ENCODE measurements at regions not wholly inside any gene's neighbourhood (a gene's known extent, or its start where the extent isn't known, plus 50 kb on each side); places are given as distances from the start of the nearest gene placed in this dataset.

DNA sequence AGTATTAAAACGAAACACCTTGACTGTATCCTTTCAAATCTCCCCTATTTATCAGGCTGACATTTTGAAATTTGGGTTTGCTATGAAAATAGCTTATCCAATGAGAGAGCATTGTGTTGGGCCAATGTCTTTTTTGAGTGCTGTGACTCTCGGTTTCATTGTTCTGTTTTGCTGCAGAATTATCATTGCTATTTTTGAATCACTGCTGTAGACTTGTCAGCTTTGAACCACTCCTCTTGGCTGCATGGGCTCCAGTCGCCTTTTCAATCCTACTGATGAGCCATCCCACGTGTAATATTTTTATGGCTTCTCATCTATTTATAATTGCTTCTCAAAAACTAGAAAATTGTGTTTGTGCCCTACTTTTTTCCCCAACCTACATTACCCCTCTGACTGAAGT lies 322.8 kb downstream of the LNPK start:
- no peak for DNase-seq (ENCODE audit: low spot score)
- Histone ChIP-seq H3K27me3 (ENCODE audit: control insufficient read depth in 4 of 4, insufficient read depth in 4 of 4, low read length in 3 of 4) (peaks cover 0 to 3% (median 1%) of the 10 kb centered on the region in 4 donors), H3K36me3 (ENCODE audit: control insufficient read depth in 4 of 4, insufficient read depth in 3 of 4, low read depth in 1 of 4, low read length in 3 of 4) (no peaks in the 10 kb centered on the region), H3K4me3 (ENCODE audit: low read depth in 1 of 3, low read length in 3 of 3) (no peak overlapping the region), H3K27ac (ENCODE audit: low read depth in 1 of 2, low read length in 2 of 2) (no peak overlapping the region), H3K9ac (ENCODE audit: low read depth in 1 of 2, low read length in 2 of 2) (no peak overlapping the region), H3K4me1 (ENCODE audit: control insufficient read depth in 4 of 4, insufficient read depth in 4 of 4, low read length in 3 of 4) (no peaks in the 10 kb centered on the region), H3K9me3 (ENCODE audit: control insufficient read depth in 4 of 4, low read length in 3 of 4) (no peaks in the 10 kb centered on the region)
- no peak for TF ChIP-seq NR2F2 (IDR thresholded peaks at IDR 0.05)
- TF ChIP-seq, protein P1, sequence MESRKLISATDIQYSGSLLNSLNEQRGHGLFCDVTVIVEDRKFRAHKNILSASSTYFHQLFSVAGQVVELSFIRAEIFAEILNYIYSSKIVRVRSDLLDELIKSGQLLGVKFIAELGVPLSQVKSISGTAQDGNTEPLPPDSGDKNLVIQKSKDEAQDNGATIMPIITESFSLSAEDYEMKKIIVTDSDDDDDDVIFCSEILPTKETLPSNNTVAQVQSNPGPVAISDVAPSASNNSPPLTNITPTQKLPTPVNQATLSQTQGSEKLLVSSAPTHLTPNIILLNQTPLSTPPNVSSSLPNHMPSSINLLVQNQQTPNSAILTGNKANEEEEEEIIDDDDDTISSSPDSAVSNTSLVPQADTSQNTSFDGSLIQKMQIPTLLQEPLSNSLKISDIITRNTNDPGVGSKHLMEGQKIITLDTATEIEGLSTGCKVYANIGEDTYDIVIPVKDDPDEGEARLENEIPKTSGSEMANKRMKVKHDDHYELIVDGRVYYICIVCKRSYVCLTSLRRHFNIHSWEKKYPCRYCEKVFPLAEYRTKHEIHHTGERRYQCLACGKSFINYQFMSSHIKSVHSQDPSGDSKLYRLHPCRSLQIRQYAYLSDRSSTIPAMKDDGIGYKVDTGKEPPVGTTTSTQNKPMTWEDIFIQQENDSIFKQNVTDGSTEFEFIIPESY (IDR thresholded peaks at IDR 0.05), result no peak
- TF ChIP-seq HNF4G (IDR thresholded peaks at IDR 0.05), result no peak
- no peak for TF ChIP-seq TAF1 (conservative IDR thresholded peaks at IDR 0.05)
- TF ChIP-seq SP1 (IDR thresholded peaks at IDR 0.05), result no peak
- TF ChIP-seq, protein P2, sequence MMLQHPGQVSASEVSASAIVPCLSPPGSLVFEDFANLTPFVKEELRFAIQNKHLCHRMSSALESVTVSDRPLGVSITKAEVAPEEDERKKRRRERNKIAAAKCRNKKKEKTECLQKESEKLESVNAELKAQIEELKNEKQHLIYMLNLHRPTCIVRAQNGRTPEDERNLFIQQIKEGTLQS (IDR thresholded peaks at IDR 0.05), result no peak
- TF ChIP-seq, protein P3, sequence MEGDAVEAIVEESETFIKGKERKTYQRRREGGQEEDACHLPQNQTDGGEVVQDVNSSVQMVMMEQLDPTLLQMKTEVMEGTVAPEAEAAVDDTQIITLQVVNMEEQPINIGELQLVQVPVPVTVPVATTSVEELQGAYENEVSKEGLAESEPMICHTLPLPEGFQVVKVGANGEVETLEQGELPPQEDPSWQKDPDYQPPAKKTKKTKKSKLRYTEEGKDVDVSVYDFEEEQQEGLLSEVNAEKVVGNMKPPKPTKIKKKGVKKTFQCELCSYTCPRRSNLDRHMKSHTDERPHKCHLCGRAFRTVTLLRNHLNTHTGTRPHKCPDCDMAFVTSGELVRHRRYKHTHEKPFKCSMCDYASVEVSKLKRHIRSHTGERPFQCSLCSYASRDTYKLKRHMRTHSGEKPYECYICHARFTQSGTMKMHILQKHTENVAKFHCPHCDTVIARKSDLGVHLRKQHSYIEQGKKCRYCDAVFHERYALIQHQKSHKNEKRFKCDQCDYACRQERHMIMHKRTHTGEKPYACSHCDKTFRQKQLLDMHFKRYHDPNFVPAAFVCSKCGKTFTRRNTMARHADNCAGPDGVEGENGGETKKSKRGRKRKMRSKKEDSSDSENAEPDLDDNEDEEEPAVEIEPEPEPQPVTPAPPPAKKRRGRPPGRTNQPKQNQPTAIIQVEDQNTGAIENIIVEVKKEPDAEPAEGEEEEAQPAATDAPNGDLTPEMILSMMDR (IDR thresholded peaks at IDR 0.05; ENCODE audit: low read depth, low read length, missing input control), result no peak
- no peak for TF ChIP-seq GABPA (IDR thresholded peaks at IDR 0.05 in 1 of 2, conservative IDR thresholded peaks at IDR 0.05 in 1 of 2)
- no peak for TF ChIP-seq FOXA2 (IDR thresholded peaks at IDR 0.05)
- no peak for TF ChIP-seq HNF4A (conservative IDR thresholded peaks at IDR 0.05)
- no peak for TF ChIP-seq RXRA (IDR thresholded peaks at IDR 0.05)
- TF ChIP-seq, protein P4, sequence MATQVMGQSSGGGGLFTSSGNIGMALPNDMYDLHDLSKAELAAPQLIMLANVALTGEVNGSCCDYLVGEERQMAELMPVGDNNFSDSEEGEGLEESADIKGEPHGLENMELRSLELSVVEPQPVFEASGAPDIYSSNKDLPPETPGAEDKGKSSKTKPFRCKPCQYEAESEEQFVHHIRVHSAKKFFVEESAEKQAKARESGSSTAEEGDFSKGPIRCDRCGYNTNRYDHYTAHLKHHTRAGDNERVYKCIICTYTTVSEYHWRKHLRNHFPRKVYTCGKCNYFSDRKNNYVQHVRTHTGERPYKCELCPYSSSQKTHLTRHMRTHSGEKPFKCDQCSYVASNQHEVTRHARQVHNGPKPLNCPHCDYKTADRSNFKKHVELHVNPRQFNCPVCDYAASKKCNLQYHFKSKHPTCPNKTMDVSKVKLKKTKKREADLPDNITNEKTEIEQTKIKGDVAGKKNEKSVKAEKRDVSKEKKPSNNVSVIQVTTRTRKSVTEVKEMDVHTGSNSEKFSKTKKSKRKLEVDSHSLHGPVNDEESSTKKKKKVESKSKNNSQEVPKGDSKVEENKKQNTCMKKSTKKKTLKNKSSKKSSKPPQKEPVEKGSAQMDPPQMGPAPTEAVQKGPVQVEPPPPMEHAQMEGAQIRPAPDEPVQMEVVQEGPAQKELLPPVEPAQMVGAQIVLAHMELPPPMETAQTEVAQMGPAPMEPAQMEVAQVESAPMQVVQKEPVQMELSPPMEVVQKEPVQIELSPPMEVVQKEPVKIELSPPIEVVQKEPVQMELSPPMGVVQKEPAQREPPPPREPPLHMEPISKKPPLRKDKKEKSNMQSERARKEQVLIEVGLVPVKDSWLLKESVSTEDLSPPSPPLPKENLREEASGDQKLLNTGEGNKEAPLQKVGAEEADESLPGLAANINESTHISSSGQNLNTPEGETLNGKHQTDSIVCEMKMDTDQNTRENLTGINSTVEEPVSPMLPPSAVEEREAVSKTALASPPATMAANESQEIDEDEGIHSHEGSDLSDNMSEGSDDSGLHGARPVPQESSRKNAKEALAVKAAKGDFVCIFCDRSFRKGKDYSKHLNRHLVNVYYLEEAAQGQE (IDR thresholded peaks at IDR 0.05), result no peak
- TF ChIP-seq EGR1 (IDR thresholded peaks at IDR 0.05; ENCODE audit: low read depth in 2 of 2), result no peak
- TF ChIP-seq, protein P5, sequence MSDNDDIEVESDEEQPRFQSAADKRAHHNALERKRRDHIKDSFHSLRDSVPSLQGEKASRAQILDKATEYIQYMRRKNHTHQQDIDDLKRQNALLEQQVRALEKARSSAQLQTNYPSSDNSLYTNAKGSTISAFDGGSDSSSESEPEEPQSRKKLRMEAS (IDR thresholded peaks at IDR 0.05), result no peak
- WGBS, result 77% methylated on average over 4 of the region's 4 CpGs

DNA sequence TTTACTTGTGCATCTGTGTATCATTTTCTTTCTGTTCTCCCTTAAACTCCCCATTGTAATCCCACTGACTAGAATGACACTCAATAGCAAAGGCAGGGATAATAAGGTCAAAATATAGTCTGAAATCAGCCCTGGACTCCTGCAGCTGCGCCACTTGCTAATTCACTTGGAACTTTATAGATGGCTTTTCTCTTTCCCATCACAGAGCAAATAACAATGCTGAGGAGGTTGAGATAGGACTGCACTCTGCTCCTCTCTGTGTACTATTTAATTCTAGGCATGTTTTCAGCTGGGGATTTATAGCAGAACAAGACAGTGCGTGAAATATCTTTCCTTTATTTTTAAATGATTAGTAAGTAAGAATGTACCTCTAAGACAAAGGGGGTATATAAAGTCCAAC lies 324.2 kb downstream of the LNPK start:
- Histone ChIP-seq H3K27me3 (ENCODE audit: control insufficient read depth in 4 of 4, insufficient read depth in 4 of 4, low read length in 3 of 4) (no peaks in the 10 kb centered on the region), H3K4me3 (ENCODE audit: low read depth in 1 of 3, low read length in 3 of 3) (no peak overlapping the region), H3K27ac (ENCODE audit: low read depth in 1 of 2, low read length in 2 of 2) (no peak overlapping the region), H3K9me3 (ENCODE audit: control insufficient read depth in 4 of 4, low read length in 3 of 4) (no peaks in the 10 kb centered on the region), H3K9ac (ENCODE audit: low read depth in 1 of 2, low read length in 2 of 2) (no peak overlapping the region), H3K36me3 (ENCODE audit: control insufficient read depth in 4 of 4, insufficient read depth in 3 of 4, low read depth in 1 of 4, low read length in 3 of 4) (no peaks in the 10 kb centered on the region), H3K4me1 (ENCODE audit: control insufficient read depth in 4 of 4, insufficient read depth in 4 of 4, low read length in 3 of 4) (no peaks in the 10 kb centered on the region)
- TF ChIP-seq SP1 (IDR thresholded peaks at IDR 0.05), result no peak
- TF ChIP-seq RXRA (IDR thresholded peaks at IDR 0.05), result no peak
- TF ChIP-seq GABPA (IDR thresholded peaks at IDR 0.05 in 1 of 2, conservative IDR thresholded peaks at IDR 0.05 in 1 of 2), result no peak
- no peak for TF ChIP-seq NR2F2 (IDR thresholded peaks at IDR 0.05)
- TF ChIP-seq EGR1 (IDR thresholded peaks at IDR 0.05; ENCODE audit: low read depth in 2 of 2), result no peak
- TF ChIP-seq FOXA2 (IDR thresholded peaks at IDR 0.05), result no peak
- TF ChIP-seq RAD21 (IDR thresholded peaks at IDR 0.05), result no peak
- TF ChIP-seq, protein P5 (IDR thresholded peaks at IDR 0.05), result no peak
- TF ChIP-seq, protein P2 (IDR thresholded peaks at IDR 0.05), result no peak
- TF ChIP-seq FOXA1 (IDR thresholded peaks at IDR 0.05), result no peak
- no peak for TF ChIP-seq YY1 (IDR thresholded peaks at IDR 0.05)
- TF ChIP-seq HNF4G (IDR thresholded peaks at IDR 0.05), result no peak
- TF ChIP-seq, protein P4 (IDR thresholded peaks at IDR 0.05), result no peak
- WGBS, result 94% methylated on average over 2 of the region's 2 CpGs
- DNase-seq (ENCODE audit: low spot score), result no peak
